Neural progenitor cell (in vitro differentiated cells): ENCODE measurements at regions not wholly inside any gene's neighbourhood (a gene's known extent, or its start where the extent isn't known, plus 50 kb on each side); places are given as distances from the start of the nearest gene placed in this dataset.

Source experiments
- EZH2 ChIP-seq: fragments of 200-600 bp; sonication (generic); IDR thresholded peaks from 2 replicates; pipeline ENCODE4 v1.6.1; 2017; ENCODE audit warnings: antibody characterized with exemption, mild to moderate bottlenecking, moderate library complexity
- EZH2phosphoT487 ChIP-seq: fragments of 200-600 bp; sonication (generic); IDR thresholded peaks from 2 replicates; pipeline ENCODE4 v1.6.1; 2017; ENCODE audit warnings: antibody characterized with exemption
- TF ChIP-seq, protein P1 (sequence below): fragments of 200-600 bp; sonication (generic); IDR thresholded peaks from 2 replicates; pipeline ENCODE4 v1.5.1; 2017; ENCODE audit warnings: antibody characterized with exemption, mild to moderate bottlenecking

DNA sequence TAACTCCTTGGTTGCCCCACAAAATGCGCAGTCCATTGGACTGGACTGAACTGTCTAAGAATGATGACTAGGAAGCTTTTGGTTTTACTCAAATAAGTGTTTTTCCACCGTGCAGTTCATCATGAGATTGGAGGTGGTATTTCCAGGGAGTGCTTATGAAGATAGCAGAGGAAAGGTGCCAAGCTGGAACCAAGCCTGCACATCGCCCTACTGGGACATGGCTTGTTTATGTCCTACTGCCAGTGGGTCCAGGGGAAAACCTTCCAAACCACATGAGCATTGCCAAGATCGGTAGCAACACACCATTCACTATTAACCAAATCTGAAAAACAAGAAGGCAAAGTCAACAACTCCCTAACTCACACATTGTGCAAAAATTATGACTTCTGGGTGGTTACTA is 54.7 kb upstream of the DSCAM start:
- TF ChIP-seq, protein P1, sequence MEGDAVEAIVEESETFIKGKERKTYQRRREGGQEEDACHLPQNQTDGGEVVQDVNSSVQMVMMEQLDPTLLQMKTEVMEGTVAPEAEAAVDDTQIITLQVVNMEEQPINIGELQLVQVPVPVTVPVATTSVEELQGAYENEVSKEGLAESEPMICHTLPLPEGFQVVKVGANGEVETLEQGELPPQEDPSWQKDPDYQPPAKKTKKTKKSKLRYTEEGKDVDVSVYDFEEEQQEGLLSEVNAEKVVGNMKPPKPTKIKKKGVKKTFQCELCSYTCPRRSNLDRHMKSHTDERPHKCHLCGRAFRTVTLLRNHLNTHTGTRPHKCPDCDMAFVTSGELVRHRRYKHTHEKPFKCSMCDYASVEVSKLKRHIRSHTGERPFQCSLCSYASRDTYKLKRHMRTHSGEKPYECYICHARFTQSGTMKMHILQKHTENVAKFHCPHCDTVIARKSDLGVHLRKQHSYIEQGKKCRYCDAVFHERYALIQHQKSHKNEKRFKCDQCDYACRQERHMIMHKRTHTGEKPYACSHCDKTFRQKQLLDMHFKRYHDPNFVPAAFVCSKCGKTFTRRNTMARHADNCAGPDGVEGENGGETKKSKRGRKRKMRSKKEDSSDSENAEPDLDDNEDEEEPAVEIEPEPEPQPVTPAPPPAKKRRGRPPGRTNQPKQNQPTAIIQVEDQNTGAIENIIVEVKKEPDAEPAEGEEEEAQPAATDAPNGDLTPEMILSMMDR = no peak
- TF ChIP-seq EZH2 = no peak
- no peak for TF ChIP-seq EZH2phosphoT487
